ENCODE measurements at regions not wholly inside any gene's neighbourhood (a gene's known extent, or its start where the extent isn't known, plus 50 kb on each side); places are given as distances from the start of the nearest gene placed in this dataset.

DNA sequence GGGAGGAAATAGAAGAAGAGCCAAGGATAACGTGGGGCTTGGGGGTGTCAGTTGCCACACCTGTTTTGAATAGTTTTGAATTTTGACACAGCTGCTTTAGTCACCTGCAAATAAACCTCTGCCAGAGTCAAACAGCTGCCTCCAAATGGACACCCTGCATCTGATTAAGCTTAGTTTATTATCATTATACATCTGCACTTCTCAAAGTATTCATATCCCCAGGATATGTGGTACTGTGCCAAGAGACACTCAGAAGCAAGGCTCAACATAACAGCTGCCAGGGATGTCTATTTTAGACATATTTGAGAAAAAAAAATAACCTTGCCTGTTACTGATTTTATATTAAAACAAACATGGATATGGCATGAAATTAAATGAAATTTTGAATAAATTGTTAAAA lies 122.5 kb upstream of the WDR75 start:
- TF ChIP-seq, protein P1, sequence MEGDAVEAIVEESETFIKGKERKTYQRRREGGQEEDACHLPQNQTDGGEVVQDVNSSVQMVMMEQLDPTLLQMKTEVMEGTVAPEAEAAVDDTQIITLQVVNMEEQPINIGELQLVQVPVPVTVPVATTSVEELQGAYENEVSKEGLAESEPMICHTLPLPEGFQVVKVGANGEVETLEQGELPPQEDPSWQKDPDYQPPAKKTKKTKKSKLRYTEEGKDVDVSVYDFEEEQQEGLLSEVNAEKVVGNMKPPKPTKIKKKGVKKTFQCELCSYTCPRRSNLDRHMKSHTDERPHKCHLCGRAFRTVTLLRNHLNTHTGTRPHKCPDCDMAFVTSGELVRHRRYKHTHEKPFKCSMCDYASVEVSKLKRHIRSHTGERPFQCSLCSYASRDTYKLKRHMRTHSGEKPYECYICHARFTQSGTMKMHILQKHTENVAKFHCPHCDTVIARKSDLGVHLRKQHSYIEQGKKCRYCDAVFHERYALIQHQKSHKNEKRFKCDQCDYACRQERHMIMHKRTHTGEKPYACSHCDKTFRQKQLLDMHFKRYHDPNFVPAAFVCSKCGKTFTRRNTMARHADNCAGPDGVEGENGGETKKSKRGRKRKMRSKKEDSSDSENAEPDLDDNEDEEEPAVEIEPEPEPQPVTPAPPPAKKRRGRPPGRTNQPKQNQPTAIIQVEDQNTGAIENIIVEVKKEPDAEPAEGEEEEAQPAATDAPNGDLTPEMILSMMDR (IDR thresholded peaks at IDR 0.05), result no peak
- no peak for TF ChIP-seq POLR2A (IDR thresholded peaks at IDR 0.05)

All from esophagus squamous epithelium (tissue), 4 donors.